Fibroblast of lung (primary cell): ENCODE measurements at regions not wholly inside any gene's neighbourhood (a gene's known extent, or its start where the extent isn't known, plus 50 kb on each side); places are given as distances from the start of the nearest gene placed in this dataset.

Source experiments
- DNase-seq, 2 donors: peaks; one replicate each; pipeline versions ENCODE4 v3.0.0 to v3.0.0-alpha.2; 2010; ENCODE audit warnings: low read depth in 2 of 2
- H2AFZ ChIP-seq: 2 replicates; pipeline ENCODE4 v1.5.1; 2012; ENCODE audit warnings: low read length, control low read depth, inconsistent platforms
- H3K27ac ChIP-seq: 2 replicates; pipeline ENCODE4 v1.5.1; 2011; ENCODE audit warnings: low read length, control low read depth; ENCODE audit not compliant: insufficient read depth
- H3K27me3 ChIP-seq: 2 replicates; pipeline ENCODE4 v1.5.1; 2011; ENCODE audit warnings: mild to moderate bottlenecking, low read length; ENCODE audit not compliant: control insufficient read depth, insufficient read depth
- H3K36me3 ChIP-seq: 2 replicates; pipeline ENCODE4 v1.5.1; 2011; ENCODE audit warnings: low read length; ENCODE audit not compliant: control insufficient read depth, insufficient read depth
- H3K4me1 ChIP-seq: 2 replicates; pipeline ENCODE4 v1.5.1; 2011; ENCODE audit warnings: low read length; ENCODE audit not compliant: control insufficient read depth, insufficient read depth; ENCODE audit errors: extremely low read depth
- H3K4me2 ChIP-seq: 2 replicates; pipeline ENCODE4 v1.5.1; 2011; ENCODE audit warnings: low read length, control low read depth; ENCODE audit not compliant: insufficient read depth; ENCODE audit errors: extremely low read depth
- H3K4me3 ChIP-seq, 4 experiments: fragments of 200-600 bp in 1 of 4; sonication (generic) in 1 of 4; replicated peaks in 1 of 4; 2 replicates each; pipeline ENCODE4 v1.5.1; 2011 to 2016; ENCODE audit warnings: low read length in 4 of 4, low read depth in 3 of 4, mild to moderate bottlenecking in 3 of 4, control low read depth in 2 of 4, inconsistent platforms in 1 of 4, mixed read lengths in 1 of 4; ENCODE audit not compliant: insufficient read depth in 1 of 4; ENCODE audit errors: control extremely low read depth in 1 of 4
- H3K79me2 ChIP-seq: 2 replicates; pipeline ENCODE4 v1.5.1; 2012; ENCODE audit warnings: mild to moderate bottlenecking, low read length, inconsistent platforms; ENCODE audit not compliant: control insufficient read depth, insufficient read depth
- H3K9ac ChIP-seq: 2 replicates; pipeline ENCODE4 v1.5.1; 2011; ENCODE audit warnings: mild to moderate bottlenecking, low read length, control low read depth; ENCODE audit not compliant: insufficient read depth
- H3K9me3 ChIP-seq: 2 replicates; pipeline ENCODE4 v1.5.1; 2012; ENCODE audit warnings: low read depth, low read length; ENCODE audit not compliant: control insufficient read depth, insufficient read depth
- H4K20me1 ChIP-seq: 2 replicates; pipeline ENCODE4 v1.5.1; 2011; ENCODE audit warnings: low read length; ENCODE audit not compliant: control insufficient read depth, insufficient read depth; ENCODE audit errors: extremely low read depth
- CTCF ChIP-seq, 2 donors: IDR thresholded peaks in 1 of 2; conservative IDR thresholded peaks in 1 of 2; 1 replicate in 1 of 2; 2 replicates in 1 of 2; pipeline ENCODE4 v1.5.1; 2011 to 2012; ENCODE audit warnings: low read length in 2 of 2, control low read depth in 1 of 2, inconsistent platforms in 1 of 2, low read depth in 1 of 2, mild to moderate bottlenecking in 1 of 2
- EZH2 ChIP-seq: IDR thresholded peaks from 2 replicates; pipeline ENCODE4 v1.5.1; 2012; ENCODE audit warnings: low read length, control low read depth, mild to moderate bottlenecking; ENCODE audit errors: missing control alignments

GRCh38 chr3:10616321-10616720, 110.9 kb upstream of the ATP2B2 start:
- no peaks in the 10 kb centered on the region for H3K27me3 ChIP-seq
- H3K4me2 ChIP-seq: no peak overlapping the region
- no peaks in the 10 kb centered on the region for H3K36me3 ChIP-seq
- TF ChIP-seq CTCF (conservative IDR thresholded peaks at IDR 0.05 in 1 of 2, IDR thresholded peaks at IDR 0.05 in 1 of 2; ENCODE audit: low read depth in 1 of 2, low read length in 2 of 2): no peak
- no peak for TF ChIP-seq EZH2
- no peaks in the 10 kb centered on the region for H3K9me3 ChIP-seq
- H3K9ac ChIP-seq: no peak overlapping the region
- H4K20me1 ChIP-seq: no peaks in the 10 kb centered on the region
- DNase-seq: no peak
- H2AFZ ChIP-seq: no peak overlapping the region
- no peak overlapping the region for H3K4me3 ChIP-seq
- H3K79me2 ChIP-seq: no peaks in the 10 kb centered on the region
- no peak overlapping the region for H3K27ac ChIP-seq
- H3K4me1 ChIP-seq: no peaks in the 10 kb centered on the region

- no peak overlapping the region for H3K4me2 ChIP-seq
- no peak for DNase-seq
- TF ChIP-seq CTCF (conservative IDR thresholded peaks at IDR 0.05 in 1 of 2, IDR thresholded peaks at IDR 0.05 in 1 of 2; ENCODE audit: low read depth in 1 of 2, low read length in 2 of 2) (no peak), EZH2 (no peak)
- no peaks in the 10 kb centered on the region for H3K4me1 ChIP-seq
- no peak overlapping the region for H2AFZ ChIP-seq
- no peaks in the 10 kb centered on the region for H3K79me2 ChIP-seq
- no peak overlapping the region for H3K27ac ChIP-seq
- no peaks in the 10 kb centered on the region for H4K20me1 ChIP-seq
- no peaks in the 10 kb centered on the region for H3K36me3 ChIP-seq
- no peaks in the 10 kb centered on the region for H3K9me3 ChIP-seq
- no peaks in the 10 kb centered on the region for H3K27me3 ChIP-seq
- no peak overlapping the region for H3K4me3 ChIP-seq
- H3K9ac ChIP-seq: no peak overlapping the region
Observed at GRCh38 chr3:10619989-10620832, 114.8 kb upstream of the ATP2B2 start.

GRCh38 chr3:10620833-10621082, 115.4 kb upstream of the ATP2B2 start:
- Histone ChIP-seq H3K27ac (no peak overlapping the region), H3K27me3 (no peaks in the 10 kb centered on the region), H2AFZ (no peak overlapping the region), H3K4me3 (no peak overlapping the region), H3K4me2 (no peak overlapping the region), H3K79me2 (no peaks in the 10 kb centered on the region), H4K20me1 (no peaks in the 10 kb centered on the region), H3K9me3 (no peaks in the 10 kb centered on the region), H3K36me3 (no peaks in the 10 kb centered on the region), H3K9ac (no peak overlapping the region), H3K4me1 (no peaks in the 10 kb centered on the region)
- TF ChIP-seq EZH2 (no peak), CTCF (conservative IDR thresholded peaks at IDR 0.05 in 1 of 2, IDR thresholded peaks at IDR 0.05 in 1 of 2; ENCODE audit: low read depth in 1 of 2, low read length in 2 of 2) (no peak)
- no peak for DNase-seq
